WTC11 (cell line): ENCODE measurements at regions not wholly inside any gene's neighbourhood (a gene's known extent, or its start where the extent isn't known, plus 50 kb on each side); places are given as distances from the start of the nearest gene placed in this dataset.

Source experiments
- ATAC-seq: fragments of 200-7000 bp; cut with Tn5 transposase; 2 replicates; pipeline ENCODE4 v1.10.0; 2021; ENCODE audit warnings: mild to moderate bottlenecking, moderate library complexity
- CTCF ChIA-PET: fragments of 300-600 bp; sonication (Branson Sonifier 250); formaldehyde crosslinking; loops from one replicate; lab custom pipeline; 2021; ENCODE audit warnings: antibody characterized with exemption; lab: Charles Lee
- POLR2A ChIA-PET: fragments of 350-600 bp; sonication (Branson Sonifier 250); formaldehyde crosslinking; loops from one replicate; lab custom pipeline; 2021; ENCODE audit warnings: antibody characterized with exemption; lab: Charles Lee
- DNase-seq: peaks from one replicate; pipeline ENCODE4 v3.0.0; 2021; ENCODE audit warnings: low spot score
- H3K27ac Mint-ChIP-seq: 2 replicates; pipeline ENCODE4 v1.8.0; 2021; ENCODE audit warnings: mixed read lengths
- H3K27me3 Mint-ChIP-seq: 2 replicates; pipeline ENCODE4 v1.8.0; 2021; ENCODE audit warnings: low read depth, mild to moderate bottlenecking, moderate library complexity, mixed read lengths
- H3K36me3 Mint-ChIP-seq: 2 replicates; pipeline ENCODE4 v1.8.0; 2021; ENCODE audit warnings: mixed read lengths
- H3K4me1 Mint-ChIP-seq: 2 replicates; pipeline ENCODE4 v1.8.0; 2022; ENCODE audit warnings: mixed read lengths
- H3K4me3 Mint-ChIP-seq: 2 replicates; pipeline ENCODE4 v1.8.0; 2021; ENCODE audit warnings: mild to moderate bottlenecking, moderate library complexity, mixed read lengths
- H3K9me3 Mint-ChIP-seq: 2 replicates; pipeline ENCODE4 v1.8.0; 2021; ENCODE audit warnings: mixed read lengths
- CBFB ChIP-seq: sonication (generic); formaldehyde crosslinking; IDR thresholded peaks from 2 replicates; pipeline ENCODE4 v1.8.1; 2022; ENCODE audit warnings: mild to moderate bottlenecking, low read depth, missing genetic modification reagents
- CDX4 ChIP-seq: fragments of 250-450 bp; sonication (Bioruptor Pico); IDR thresholded peaks from 2 replicates; pipeline ENCODE4 v1.9.0; 2021; ENCODE audit warnings: moderate library complexity, mild to moderate bottlenecking, inconsistent platforms, borderline replicate concordance
- ESRRA ChIP-seq: sonication (generic); formaldehyde crosslinking; IDR thresholded peaks from 2 replicates; pipeline ENCODE4 v1.8.1; 2022; ENCODE audit warnings: mild to moderate bottlenecking, missing genetic modification reagents, borderline replicate concordance
- ETV6 ChIP-seq: sonication (generic); formaldehyde crosslinking; IDR thresholded peaks from 2 replicates; pipeline ENCODE4 v1.8.1; 2022; ENCODE audit warnings: mild to moderate bottlenecking, missing genetic modification reagents
- FOXP1 ChIP-seq: sonication (generic); formaldehyde crosslinking; IDR thresholded peaks from 2 replicates; pipeline ENCODE4 v1.8.0; 2022; ENCODE audit warnings: missing genetic modification reagents, mild to moderate bottlenecking, moderate library complexity, borderline replicate concordance
- PREB ChIP-seq: sonication (generic); formaldehyde crosslinking; IDR thresholded peaks from 2 replicates; pipeline ENCODE4 v1.8.1; 2022; ENCODE audit warnings: mild to moderate bottlenecking, missing genetic modification reagents, moderate library complexity, borderline replicate concordance
- STAT6 ChIP-seq: sonication (generic); formaldehyde crosslinking; conservative IDR thresholded peaks from 2 replicates; pipeline ENCODE4 v1.8.1; 2023; ENCODE audit warnings: mild to moderate bottlenecking, low read depth, missing genetic modification reagents, moderate library complexity
- ZNF138 ChIP-seq: sonication (generic); formaldehyde crosslinking; conservative IDR thresholded peaks from 2 replicates; pipeline ENCODE4 v1.8.1; 2022; ENCODE audit warnings: mild to moderate bottlenecking, moderate library complexity, missing genetic modification reagents
- ZNF317 ChIP-seq: sonication (generic); formaldehyde crosslinking; IDR thresholded peaks from 2 replicates; pipeline ENCODE4 v1.8.1; 2023; ENCODE audit warnings: low read depth, mild to moderate bottlenecking, moderate library complexity, missing genetic modification reagents, borderline replicate concordance
- TF ChIP-seq, protein P1 (sequence below): sonication (generic); formaldehyde crosslinking; IDR thresholded peaks from 2 replicates; pipeline ENCODE4 v1.8.1; 2023; ENCODE audit warnings: mild to moderate bottlenecking, missing genetic modification reagents, moderate library complexity
- TF ChIP-seq, protein P2 (sequence below): sonication (generic); formaldehyde crosslinking; IDR thresholded peaks from 2 replicates; pipeline ENCODE4 v1.8.0; 2023; ENCODE audit warnings: mild to moderate bottlenecking, missing genetic modification reagents
- TF ChIP-seq, protein P3 (sequence below): sonication (generic); formaldehyde crosslinking; IDR thresholded peaks from 2 replicates; pipeline ENCODE4 v1.8.0; 2022; ENCODE audit warnings: mild to moderate bottlenecking, missing genetic modification reagents
- TF ChIP-seq, protein P4 (sequence below): fragments of 250-450 bp; sonication (Bioruptor Pico); IDR thresholded peaks from 2 replicates; pipeline ENCODE4 v1.9.0; 2021; ENCODE audit warnings: mild to moderate bottlenecking, borderline replicate concordance

- POLR2A ChIA-PET, result no interaction called here
- H3K4me1 Mint-ChIP-seq, result peaks cover 12% of the 10 kb centered on the region
- H3K27ac Mint-ChIP-seq, result no peak overlapping the region
- no peak overlapping the region for H3K4me3 Mint-ChIP-seq
- no peaks in the 10 kb centered on the region for H3K36me3 Mint-ChIP-seq
- TF ChIP-seq FOXP1 (CRISPR knock-in tag), result no peak
- TF ChIP-seq, protein P1, sequence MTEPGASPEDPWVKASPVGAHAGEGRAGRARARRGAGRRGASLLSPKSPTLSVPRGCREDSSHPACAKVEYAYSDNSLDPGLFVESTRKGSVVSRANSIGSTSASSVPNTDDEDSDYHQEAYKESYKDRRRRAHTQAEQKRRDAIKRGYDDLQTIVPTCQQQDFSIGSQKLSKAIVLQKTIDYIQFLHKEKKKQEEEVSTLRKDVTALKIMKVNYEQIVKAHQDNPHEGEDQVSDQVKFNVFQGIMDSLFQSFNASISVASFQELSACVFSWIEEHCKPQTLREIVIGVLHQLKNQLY, result no peak
- no peak for TF ChIP-seq PREB (CRISPR knock-in tag)
- TF ChIP-seq CDX4, result no peak
- TF ChIP-seq ZNF138 (CRISPR knock-in tag), result no peak
- TF ChIP-seq CBFB, result no peak
- no peak for TF ChIP-seq ZNF317 (CRISPR knock-in tag)
- TF ChIP-seq, protein P2, sequence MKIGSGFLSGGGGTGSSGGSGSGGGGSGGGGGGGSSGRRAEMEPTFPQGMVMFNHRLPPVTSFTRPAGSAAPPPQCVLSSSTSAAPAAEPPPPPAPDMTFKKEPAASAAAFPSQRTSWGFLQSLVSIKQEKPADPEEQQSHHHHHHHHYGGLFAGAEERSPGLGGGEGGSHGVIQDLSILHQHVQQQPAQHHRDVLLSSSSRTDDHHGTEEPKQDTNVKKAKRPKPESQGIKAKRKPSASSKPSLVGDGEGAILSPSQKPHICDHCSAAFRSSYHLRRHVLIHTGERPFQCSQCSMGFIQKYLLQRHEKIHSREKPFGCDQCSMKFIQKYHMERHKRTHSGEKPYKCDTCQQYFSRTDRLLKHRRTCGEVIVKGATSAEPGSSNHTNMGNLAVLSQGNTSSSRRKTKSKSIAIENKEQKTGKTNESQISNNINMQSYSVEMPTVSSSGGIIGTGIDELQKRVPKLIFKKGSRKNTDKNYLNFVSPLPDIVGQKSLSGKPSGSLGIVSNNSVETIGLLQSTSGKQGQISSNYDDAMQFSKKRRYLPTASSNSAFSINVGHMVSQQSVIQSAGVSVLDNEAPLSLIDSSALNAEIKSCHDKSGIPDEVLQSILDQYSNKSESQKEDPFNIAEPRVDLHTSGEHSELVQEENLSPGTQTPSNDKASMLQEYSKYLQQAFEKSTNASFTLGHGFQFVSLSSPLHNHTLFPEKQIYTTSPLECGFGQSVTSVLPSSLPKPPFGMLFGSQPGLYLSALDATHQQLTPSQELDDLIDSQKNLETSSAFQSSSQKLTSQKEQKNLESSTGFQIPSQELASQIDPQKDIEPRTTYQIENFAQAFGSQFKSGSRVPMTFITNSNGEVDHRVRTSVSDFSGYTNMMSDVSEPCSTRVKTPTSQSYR (CRISPR knock-in tag), result no peak
- TF ChIP-seq, protein P3, sequence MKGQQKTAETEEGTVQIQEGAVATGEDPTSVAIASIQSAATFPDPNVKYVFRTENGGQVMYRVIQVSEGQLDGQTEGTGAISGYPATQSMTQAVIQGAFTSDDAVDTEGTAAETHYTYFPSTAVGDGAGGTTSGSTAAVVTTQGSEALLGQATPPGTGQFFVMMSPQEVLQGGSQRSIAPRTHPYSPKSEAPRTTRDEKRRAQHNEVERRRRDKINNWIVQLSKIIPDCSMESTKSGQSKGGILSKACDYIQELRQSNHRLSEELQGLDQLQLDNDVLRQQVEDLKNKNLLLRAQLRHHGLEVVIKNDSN (CRISPR knock-in tag), result no peak
- no peak for TF ChIP-seq ESRRA
- TF ChIP-seq, protein P4, sequence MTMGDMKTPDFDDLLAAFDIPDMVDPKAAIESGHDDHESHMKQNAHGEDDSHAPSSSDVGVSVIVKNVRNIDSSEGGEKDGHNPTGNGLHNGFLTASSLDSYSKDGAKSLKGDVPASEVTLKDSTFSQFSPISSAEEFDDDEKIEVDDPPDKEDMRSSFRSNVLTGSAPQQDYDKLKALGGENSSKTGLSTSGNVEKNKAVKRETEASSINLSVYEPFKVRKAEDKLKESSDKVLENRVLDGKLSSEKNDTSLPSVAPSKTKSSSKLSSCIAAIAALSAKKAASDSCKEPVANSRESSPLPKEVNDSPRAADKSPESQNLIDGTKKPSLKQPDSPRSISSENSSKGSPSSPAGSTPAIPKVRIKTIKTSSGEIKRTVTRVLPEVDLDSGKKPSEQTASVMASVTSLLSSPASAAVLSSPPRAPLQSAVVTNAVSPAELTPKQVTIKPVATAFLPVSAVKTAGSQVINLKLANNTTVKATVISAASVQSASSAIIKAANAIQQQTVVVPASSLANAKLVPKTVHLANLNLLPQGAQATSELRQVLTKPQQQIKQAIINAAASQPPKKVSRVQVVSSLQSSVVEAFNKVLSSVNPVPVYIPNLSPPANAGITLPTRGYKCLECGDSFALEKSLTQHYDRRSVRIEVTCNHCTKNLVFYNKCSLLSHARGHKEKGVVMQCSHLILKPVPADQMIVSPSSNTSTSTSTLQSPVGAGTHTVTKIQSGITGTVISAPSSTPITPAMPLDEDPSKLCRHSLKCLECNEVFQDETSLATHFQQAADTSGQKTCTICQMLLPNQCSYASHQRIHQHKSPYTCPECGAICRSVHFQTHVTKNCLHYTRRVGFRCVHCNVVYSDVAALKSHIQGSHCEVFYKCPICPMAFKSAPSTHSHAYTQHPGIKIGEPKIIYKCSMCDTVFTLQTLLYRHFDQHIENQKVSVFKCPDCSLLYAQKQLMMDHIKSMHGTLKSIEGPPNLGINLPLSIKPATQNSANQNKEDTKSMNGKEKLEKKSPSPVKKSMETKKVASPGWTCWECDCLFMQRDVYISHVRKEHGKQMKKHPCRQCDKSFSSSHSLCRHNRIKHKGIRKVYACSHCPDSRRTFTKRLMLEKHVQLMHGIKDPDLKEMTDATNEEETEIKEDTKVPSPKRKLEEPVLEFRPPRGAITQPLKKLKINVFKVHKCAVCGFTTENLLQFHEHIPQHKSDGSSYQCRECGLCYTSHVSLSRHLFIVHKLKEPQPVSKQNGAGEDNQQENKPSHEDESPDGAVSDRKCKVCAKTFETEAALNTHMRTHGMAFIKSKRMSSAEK (CRISPR knock-in tag), result no peak
- no peak for TF ChIP-seq STAT6 (CRISPR knock-in tag)
- TF ChIP-seq ETV6 (CRISPR knock-in tag), result no peak
- TF ChIP-seq, all 79 proteins: peak for 0
- peaks cover 4% of the 10 kb centered on the region for H3K9me3 Mint-ChIP-seq
- no peaks in the 10 kb centered on the region for H3K27me3 Mint-ChIP-seq
- CTCF ChIA-PET, result no interaction called here
- DNase-seq (no peak), ATAC-seq (no peak)
Observed at GRCh38 chr5:4097199-4097598, 501.6 kb downstream of the IRX1 start.
